DOHH2 (cell line): ENCODE measurements at regions not wholly inside any gene's neighbourhood (a gene's known extent, or its start where the extent isn't known, plus 50 kb on each side); places are given as distances from the start of the nearest gene placed in this dataset.
"Not testable (repeated sequence)": the region's sequence is repeated elsewhere in the genome, so short reads cannot be mapped to it uniquely, and the experiment has no call there.

ENCODE experiments used
- H3F3A ChIP-seq: fragments of 200-600 bp; sonication (generic), shearing (Covaris generic); 2 replicates; pipeline ENCODE4 v1.6.0; 2016; ENCODE audit warnings: antibody characterized with exemption, mild to moderate bottlenecking; ENCODE audit not compliant: control insufficient read depth, insufficient read depth
- H3K27ac ChIP-seq: fragments of 200-600 bp; sonication (generic); 2 replicates; pipeline ENCODE4 v1.5.1; 2014; ENCODE audit warnings: low read depth, mild to moderate bottlenecking, low read length, moderate library complexity
- H3K27me3 ChIP-seq: fragments of 200-600 bp; sonication (generic); 2 replicates; pipeline ENCODE4 v1.6.1; 2014; ENCODE audit warnings: mild to moderate bottlenecking, low read length, mixed read lengths; ENCODE audit not compliant: control insufficient read depth
- H3K36me3 ChIP-seq: fragments of 200-600 bp; sonication (generic); 2 replicates; pipeline ENCODE4 v1.6.1; 2014; ENCODE audit warnings: mild to moderate bottlenecking, low read length, moderate library complexity, mixed read lengths; ENCODE audit not compliant: control insufficient read depth
- H3K4me1 ChIP-seq: fragments of 200-600 bp; sonication (generic); 2 replicates; pipeline ENCODE4 v1.6.1; 2014; ENCODE audit warnings: mild to moderate bottlenecking, low read length, mixed read lengths; ENCODE audit not compliant: control insufficient read depth
- H3K4me2 ChIP-seq: fragments of 200-600 bp; sonication (generic); 2 replicates; pipeline ENCODE4 v1.6.0; 2014; ENCODE audit warnings: mild to moderate bottlenecking, low read length, moderate library complexity
- H3K4me3 ChIP-seq: fragments of 200-600 bp; sonication (generic); 2 replicates; pipeline ENCODE4 v1.5.1; 2014; ENCODE audit warnings: mild to moderate bottlenecking, low read length, mixed read lengths
- H3K79me2 ChIP-seq: fragments of 200-600 bp; sonication (generic); 2 replicates; pipeline ENCODE4 v1.6.1; 2014; ENCODE audit warnings: mild to moderate bottlenecking, low read length, mixed read lengths; ENCODE audit not compliant: control insufficient read depth
- H3K9me2 ChIP-seq: fragments of 200-600 bp; sonication (generic); replicated peaks from 2 replicates; pipeline ENCODE4 v1.6.1; 2014; ENCODE audit warnings: mild to moderate bottlenecking, low read length, mixed read lengths; ENCODE audit not compliant: control insufficient read depth
- H3K9me3 ChIP-seq: fragments of 200-600 bp; sonication (generic); 2 replicates; pipeline ENCODE4 v1.6.1; 2014; ENCODE audit warnings: antibody characterized with exemption, low read length, mixed read lengths; ENCODE audit not compliant: control insufficient read depth, insufficient read depth
- H4K20me1 ChIP-seq: fragments of 200-600 bp; sonication (generic); 2 replicates; pipeline ENCODE4 v1.6.0; 2014; ENCODE audit warnings: low read depth, mild to moderate bottlenecking, antibody characterized with exemption, low read length, moderate library complexity; ENCODE audit not compliant: control insufficient read depth, insufficient read depth
- EZH2phosphoT487 ChIP-seq: fragments of 200-600 bp; sonication (generic); IDR thresholded peaks from 2 replicates; pipeline ENCODE4 v1.6.1; 2017; ENCODE audit warnings: borderline replicate concordance, mild to moderate bottlenecking, antibody characterized with exemption, low read length, moderate library complexity, mixed read lengths
- TF ChIP-seq, protein P1 (sequence below): fragments of 200-600 bp; sonication (generic); IDR thresholded peaks from one replicate; pipeline ENCODE4 v1.5.1; 2014; ENCODE audit warnings: antibody characterized with exemption, mild to moderate bottlenecking, low read depth, low read length; ENCODE audit not compliant: poor library complexity, severe bottlenecking

DNA sequence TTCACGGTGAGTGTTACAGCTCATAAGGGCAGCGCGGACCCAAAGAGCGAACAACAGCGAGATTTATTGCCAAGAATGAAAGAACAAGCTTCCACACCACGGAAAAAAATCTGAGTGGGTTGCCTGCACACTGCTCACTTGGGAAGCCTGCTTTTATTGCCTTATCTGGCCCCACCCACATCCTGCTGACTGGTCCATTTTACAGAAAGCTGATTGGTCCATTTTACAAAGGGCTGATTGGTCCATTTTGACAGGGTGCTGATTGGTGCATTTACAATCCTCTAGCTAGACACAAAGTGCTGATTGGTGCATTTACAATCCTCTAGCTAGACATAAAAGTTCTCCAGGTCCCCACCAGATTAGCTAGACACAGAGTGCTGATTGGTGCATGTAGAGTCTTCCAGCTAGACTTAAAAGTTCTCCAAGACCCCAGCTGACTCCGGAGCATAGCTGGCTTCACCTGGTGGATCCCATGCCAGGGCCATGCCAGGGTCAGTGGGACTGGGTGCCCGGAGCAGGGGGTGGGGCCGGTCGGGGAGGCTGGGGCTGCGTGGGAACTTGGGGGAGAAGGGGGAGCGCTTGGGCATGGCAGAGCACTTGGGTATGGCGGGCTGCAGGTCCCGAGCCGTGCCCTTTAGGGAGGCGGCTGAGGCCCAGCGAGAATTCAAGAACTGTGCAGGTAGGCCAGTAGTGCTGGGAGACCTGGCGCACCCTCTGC, 75.4 kb upstream of the ATP1A1 start:
- no peaks in the 10 kb centered on the region for H4K20me1 ChIP-seq
- H3K4me3 ChIP-seq, result no peak overlapping the region
- no peaks in the 10 kb centered on the region for H3K36me3 ChIP-seq
- no peaks in the 10 kb centered on the region for H3K9me2 ChIP-seq
- H3K4me1 ChIP-seq, result peaks cover 11% of the 10 kb centered on the region
- H3K27ac ChIP-seq, result no peak overlapping the region
- no peaks in the 10 kb centered on the region for H3K9me3 ChIP-seq
- no peak overlapping the region for H3K4me2 ChIP-seq
- no peak for TF ChIP-seq EZH2phosphoT487
- TF ChIP-seq, protein P1, sequence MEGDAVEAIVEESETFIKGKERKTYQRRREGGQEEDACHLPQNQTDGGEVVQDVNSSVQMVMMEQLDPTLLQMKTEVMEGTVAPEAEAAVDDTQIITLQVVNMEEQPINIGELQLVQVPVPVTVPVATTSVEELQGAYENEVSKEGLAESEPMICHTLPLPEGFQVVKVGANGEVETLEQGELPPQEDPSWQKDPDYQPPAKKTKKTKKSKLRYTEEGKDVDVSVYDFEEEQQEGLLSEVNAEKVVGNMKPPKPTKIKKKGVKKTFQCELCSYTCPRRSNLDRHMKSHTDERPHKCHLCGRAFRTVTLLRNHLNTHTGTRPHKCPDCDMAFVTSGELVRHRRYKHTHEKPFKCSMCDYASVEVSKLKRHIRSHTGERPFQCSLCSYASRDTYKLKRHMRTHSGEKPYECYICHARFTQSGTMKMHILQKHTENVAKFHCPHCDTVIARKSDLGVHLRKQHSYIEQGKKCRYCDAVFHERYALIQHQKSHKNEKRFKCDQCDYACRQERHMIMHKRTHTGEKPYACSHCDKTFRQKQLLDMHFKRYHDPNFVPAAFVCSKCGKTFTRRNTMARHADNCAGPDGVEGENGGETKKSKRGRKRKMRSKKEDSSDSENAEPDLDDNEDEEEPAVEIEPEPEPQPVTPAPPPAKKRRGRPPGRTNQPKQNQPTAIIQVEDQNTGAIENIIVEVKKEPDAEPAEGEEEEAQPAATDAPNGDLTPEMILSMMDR, result no peak
- H3K27me3 ChIP-seq, result no peaks in the 10 kb centered on the region
- H3K79me2 ChIP-seq, result no peaks in the 10 kb centered on the region
- H3F3A ChIP-seq, result no peaks in the 10 kb centered on the region

GRCh38 chr1:116298213-116298579, 74.8 kb upstream of the ATP1A1 start:
- H3K4me1 ChIP-seq, result peaks cover 11% of the 10 kb centered on the region
- H3K4me3 ChIP-seq, H3K79me2 ChIP-seq, H3K36me3 ChIP-seq, H3F3A ChIP-seq, H3K9me3 ChIP-seq, H3K9me2 ChIP-seq, H3K4me2 ChIP-seq, H4K20me1 ChIP-seq, H3K27ac ChIP-seq, H3K27me3 ChIP-seq: not testable (repeated sequence)

- Histone ChIP-seq H3K36me3 (no peaks in the 10 kb centered on the region), H3K4me1 (peaks cover 10% of the 10 kb centered on the region), H4K20me1 (no peaks in the 10 kb centered on the region), H3K79me2 (no peaks in the 10 kb centered on the region), H3F3A (no peaks in the 10 kb centered on the region), H3K4me3 (no peak overlapping the region), H3K9me2 (no peaks in the 10 kb centered on the region), H3K4me2 (no peak overlapping the region), H3K9me3 (no peaks in the 10 kb centered on the region), H3K27me3 (no peaks in the 10 kb centered on the region), H3K27ac (no peak overlapping the region)
- TF ChIP-seq EZH2phosphoT487, result no peak
- TF ChIP-seq, protein P1, result no peak
These were observed 74.3 kb upstream of the ATP1A1 start for GRCh38 chr1:116298746-116299145.

- Histone ChIP-seq H3K9me2 (no peaks in the 10 kb centered on the region), H3F3A (no peaks in the 10 kb centered on the region), H3K4me2 (no peak overlapping the region), H3K4me3 (no peak overlapping the region), H3K79me2 (no peaks in the 10 kb centered on the region), H3K4me1 (peaks cover 12% of the 10 kb centered on the region), H3K27ac (no peak overlapping the region), H4K20me1 (no peaks in the 10 kb centered on the region), H3K9me3 (no peaks in the 10 kb centered on the region), H3K36me3 (no peaks in the 10 kb centered on the region), H3K27me3 (no peaks in the 10 kb centered on the region)
- TF ChIP-seq EZH2phosphoT487, result no peak
- TF ChIP-seq, protein P1, result no peak
These were observed 73.8 kb upstream of the ATP1A1 start for GRCh38 chr1:116299248-116299647.
